ENCODE measurements at regions not wholly inside any gene's neighbourhood (a gene's known extent, or its start where the extent isn't known, plus 50 kb on each side); places are given as distances from the start of the nearest gene placed in this dataset.

DNA sequence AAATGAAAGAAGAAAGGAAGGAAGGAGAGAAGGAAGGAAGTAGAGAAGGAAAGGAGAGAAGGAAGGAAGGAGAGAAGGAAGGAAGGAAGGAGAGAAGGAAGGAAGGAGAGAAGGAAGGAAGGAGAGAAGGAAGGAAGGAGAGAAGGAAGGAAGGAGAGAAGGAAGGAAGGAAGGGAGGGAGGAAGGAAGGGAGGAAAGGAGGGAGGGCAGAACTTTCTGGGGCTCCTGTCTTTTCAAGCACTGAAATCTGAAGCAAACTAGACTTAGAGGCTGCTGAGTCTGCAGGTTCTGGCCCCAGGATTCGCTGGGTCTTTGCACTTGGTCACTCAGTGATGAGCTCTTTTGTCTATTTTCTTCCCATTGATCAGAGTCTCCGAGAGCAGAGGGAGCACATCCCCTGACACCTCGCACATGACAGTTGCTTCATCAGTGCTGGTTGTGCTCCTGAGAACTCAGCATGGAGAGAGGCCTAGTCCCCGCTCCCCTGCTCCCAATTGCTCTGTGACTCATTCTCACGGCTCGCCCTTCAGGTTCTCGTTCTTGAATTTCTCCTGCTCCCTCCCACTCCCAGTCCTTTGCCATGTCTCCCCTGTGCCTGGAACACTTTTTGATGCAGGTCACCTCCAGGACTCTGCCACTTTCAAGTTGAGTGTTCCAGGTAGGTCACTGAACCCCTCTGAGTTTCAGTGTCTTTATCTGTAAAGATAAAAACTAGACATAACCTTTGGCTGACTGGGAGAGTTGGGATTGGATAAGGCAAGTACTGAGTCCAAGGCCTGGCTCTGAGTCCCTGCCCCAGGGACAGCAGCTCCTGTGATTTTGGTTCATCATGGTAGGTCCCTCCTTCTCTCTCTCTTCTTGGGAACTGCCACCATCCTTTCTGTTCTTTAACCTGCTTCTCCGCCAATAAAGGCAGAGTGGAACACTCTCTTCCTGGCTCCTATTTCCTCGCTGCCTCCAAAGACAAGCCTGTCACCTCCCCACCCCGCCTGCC is 55.2 kb downstream of the TNP1 start:
- ATAC-seq (no peak), FAIRE-seq (no peak), DNase-seq (ENCODE audit: low spot score) (no peak)
- TF ChIP-seq, protein P1, sequence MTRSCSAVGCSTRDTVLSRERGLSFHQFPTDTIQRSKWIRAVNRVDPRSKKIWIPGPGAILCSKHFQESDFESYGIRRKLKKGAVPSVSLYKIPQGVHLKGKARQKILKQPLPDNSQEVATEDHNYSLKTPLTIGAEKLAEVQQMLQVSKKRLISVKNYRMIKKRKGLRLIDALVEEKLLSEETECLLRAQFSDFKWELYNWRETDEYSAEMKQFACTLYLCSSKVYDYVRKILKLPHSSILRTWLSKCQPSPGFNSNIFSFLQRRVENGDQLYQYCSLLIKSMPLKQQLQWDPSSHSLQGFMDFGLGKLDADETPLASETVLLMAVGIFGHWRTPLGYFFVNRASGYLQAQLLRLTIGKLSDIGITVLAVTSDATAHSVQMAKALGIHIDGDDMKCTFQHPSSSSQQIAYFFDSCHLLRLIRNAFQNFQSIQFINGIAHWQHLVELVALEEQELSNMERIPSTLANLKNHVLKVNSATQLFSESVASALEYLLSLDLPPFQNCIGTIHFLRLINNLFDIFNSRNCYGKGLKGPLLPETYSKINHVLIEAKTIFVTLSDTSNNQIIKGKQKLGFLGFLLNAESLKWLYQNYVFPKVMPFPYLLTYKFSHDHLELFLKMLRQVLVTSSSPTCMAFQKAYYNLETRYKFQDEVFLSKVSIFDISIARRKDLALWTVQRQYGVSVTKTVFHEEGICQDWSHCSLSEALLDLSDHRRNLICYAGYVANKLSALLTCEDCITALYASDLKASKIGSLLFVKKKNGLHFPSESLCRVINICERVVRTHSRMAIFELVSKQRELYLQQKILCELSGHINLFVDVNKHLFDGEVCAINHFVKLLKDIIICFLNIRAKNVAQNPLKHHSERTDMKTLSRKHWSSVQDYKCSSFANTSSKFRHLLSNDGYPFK (CRISPR knock-in tag; IDR thresholded peaks at IDR 0.05; ENCODE audit: borderline replicate concordance) = no peak
- no peak for TF ChIP-seq ZSCAN20 (CRISPR knock-in tag; IDR thresholded peaks at IDR 0.05; ENCODE audit: borderline replicate concordance)
- no peak for TF ChIP-seq ADNP (CRISPR knock-in tag; IDR thresholded peaks at IDR 0.05)
- TF ChIP-seq ZBTB21 (CRISPR knock-in tag; IDR thresholded peaks at IDR 0.05) = no peak
- no peak for TF ChIP-seq MAF1 (CRISPR knock-in tag; IDR thresholded peaks at IDR 0.05; ENCODE audit: borderline replicate concordance)
- TF ChIP-seq ZNF251 (CRISPR knock-in tag; IDR thresholded peaks at IDR 0.05) = no peak
- TF ChIP-seq CBX5 (CRISPR knock-in tag; IDR thresholded peaks at IDR 0.05; ENCODE audit: borderline replicate concordance) = no peak
- TF ChIP-seq SRF (IDR thresholded peaks at IDR 0.05; ENCODE audit: low read depth, low read length) = no peak
- Histone ChIP-seq H3K9me3 (ENCODE audit: low read length) (no peaks in the 10 kb centered on the region), H3K4me1 (ENCODE audit: insufficient read depth, low read length) (no peaks in the 10 kb centered on the region), H3K4me3 (replicated peaks in 1 of 3; ENCODE audit: insufficient read depth in 1 of 3, low read depth in 2 of 3, low read length in 3 of 3) (no peak overlapping the region), H4K20me1 (ENCODE audit: insufficient read depth, low read length) (no peaks in the 10 kb centered on the region), H3K27me3 (ENCODE audit: control insufficient read depth in 1 of 2, insufficient read depth in 2 of 2, low read length in 2 of 2) (0 out of 5 replicates have a peak, but pooled peaks cover 0 to 5% of the 10 kb centered on the region in 2 experiments), H3K4me2 (ENCODE audit: low read depth, low read length) (no peak overlapping the region), H3K9ac (ENCODE audit: insufficient read depth, low read depth, low read length) (no peak overlapping the region), H3K79me2 (ENCODE audit: insufficient read depth, low read length) (no peaks in the 10 kb centered on the region), H3K36me3 (replicated peaks in 1 of 2; ENCODE audit: control insufficient read depth in 1 of 2, insufficient read depth in 2 of 2, low read length in 2 of 2) (no peaks in the 10 kb centered on the region), H3K27ac (ENCODE audit: extremely low read length, insufficient read depth, low read length) (no peak overlapping the region), H2AFZ (ENCODE audit: low read length) (no peak overlapping the region)
- WGBS (ENCODE audit: low lambda C conversion rate) = 21% methylated on average over 10 of the region's 10 CpGs
- ChIA-PET CTCF (ENCODE audit: low intra/inter-chr PET ratio, low total read pairs) (no interaction called here), POLR2A (no interaction called here)
- no TSS peak for BruUV-seq (replicated peaks)
- intact Hi-C loops (cut with micrococcal nuclease; ENCODE audit: unreplicated experiment) = no loop called here
- in situ Hi-C loops (cut with HindIII; ENCODE audit: extremely low pct_ligation_motif_present, low pct_unique_long_range_greater_than_20kb) = no loop called here

Measured in HepG2 (cell line).